GM19452 (cell line): ENCODE measurements at regions not wholly inside any gene's neighbourhood (a gene's known extent, or its start where the extent isn't known, plus 50 kb on each side); places are given as distances from the start of the nearest gene placed in this dataset.
A peak's percentile ranks its signal among the peaks of the same experiment; 100 is the strongest.

Experiments
- ATAC-seq: cut with Tn5 transposase; IDR thresholded peaks from one replicate; pipeline ENCODE4 v1.9.1; 2021; ENCODE audit not compliant: unreplicated experiment

- no peak for ATAC-seq
These were observed 105.4 kb upstream of the KCNK2 start for GRCh38 chr1:214977110-214977509.

GRCh38 chr1:214977700-214978374 lies 104.7 kb upstream of the KCNK2 start:
- ATAC-seq, result no peak

- no peak for ATAC-seq
These were observed 103.3 kb upstream of the KCNK2 start for GRCh38 chr1:214979191-214979590.

DNA sequence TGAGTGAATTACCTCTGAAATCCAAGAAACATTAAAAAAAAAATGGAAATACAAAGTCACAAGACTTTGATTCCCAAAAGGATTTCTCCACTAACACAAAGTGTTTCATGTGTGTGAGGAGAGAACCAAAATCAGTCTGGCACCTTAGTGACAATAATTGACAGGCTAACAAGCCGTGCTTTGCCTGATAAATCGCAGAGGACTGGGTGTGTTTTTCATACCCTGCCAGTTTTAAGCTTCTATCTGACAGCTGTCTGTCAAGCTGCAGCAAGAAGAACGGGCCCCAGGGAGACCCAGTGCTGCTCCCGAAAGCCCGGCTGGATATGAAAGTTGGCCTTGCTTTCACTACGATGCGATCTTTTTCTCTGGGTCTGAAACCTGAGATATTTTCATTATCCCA lies 101.6 kb upstream of the KCNK2 start:
- ATAC-seq, result no peak

DNA sequence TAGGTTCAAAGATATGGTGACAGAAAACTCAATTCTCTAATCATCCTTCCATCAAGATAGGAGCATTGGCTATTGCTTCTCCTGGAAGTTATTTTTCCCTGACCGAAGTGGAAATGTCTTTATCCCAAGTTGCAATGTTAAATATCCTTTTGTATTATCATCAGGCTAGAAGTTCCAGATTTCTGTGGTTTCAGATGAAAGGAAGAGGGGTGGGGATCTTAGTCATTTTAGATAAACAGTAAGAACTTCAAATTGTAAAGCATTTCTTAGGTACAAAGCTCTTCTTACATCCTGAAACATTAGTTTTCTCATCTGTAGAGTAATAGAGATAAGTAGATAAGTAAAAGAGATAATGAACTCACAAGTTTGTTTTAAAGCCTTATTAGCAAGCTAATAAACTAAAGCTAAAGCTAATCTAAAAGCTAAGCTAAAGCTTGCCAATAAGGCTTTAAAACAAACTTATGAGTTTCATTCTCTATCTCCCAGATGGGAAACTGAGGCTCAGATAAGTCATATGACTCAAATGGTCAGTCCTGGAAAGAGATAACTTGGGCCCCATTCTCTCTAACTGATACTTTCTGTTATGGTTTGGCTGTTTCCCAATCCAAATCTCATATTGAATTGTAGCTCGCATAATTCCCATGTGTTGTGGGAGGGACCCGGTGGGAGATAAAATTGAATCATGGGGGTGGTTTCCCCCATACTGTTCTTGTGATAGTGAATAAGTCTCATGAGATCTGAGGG lies 99.2 kb upstream of the KCNK2 start:
- no peak for ATAC-seq

DNA sequence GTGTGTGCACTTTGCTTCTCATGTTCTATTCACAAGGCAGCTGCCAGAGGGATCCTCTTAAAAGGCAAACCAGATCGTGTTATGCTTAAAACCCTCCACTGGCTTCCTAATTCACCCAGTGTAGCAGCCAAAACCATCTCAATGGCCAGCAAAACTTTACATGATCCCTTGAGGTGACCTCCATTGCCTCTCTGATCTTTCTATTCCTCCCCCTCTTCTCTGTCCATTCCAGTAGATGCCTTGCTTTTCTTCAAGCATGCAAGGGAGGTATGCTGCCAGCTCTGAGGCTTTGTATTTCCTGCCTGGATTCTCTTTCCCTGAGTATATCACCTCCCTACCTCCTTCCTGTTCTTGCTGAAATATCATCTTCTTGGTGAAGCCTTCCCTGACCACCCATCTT lies 93.2 kb upstream of the KCNK2 start:
- ATAC-seq, result no peak

- ATAC-seq, result no peak
These were observed 91.9 kb upstream of the KCNK2 start for GRCh38 chr1:214990619-214991018.

- ATAC-seq, result no peak
These were observed 90.7 kb upstream of the KCNK2 start for GRCh38 chr1:214991691-214992315.

GRCh38 chr1:214993419-214993818 lies 89.1 kb upstream of the KCNK2 start:
- no peak for ATAC-seq

- no peak for ATAC-seq
These were observed 84.9 kb upstream of the KCNK2 start for GRCh38 chr1:214997685-214998084.

DNA sequence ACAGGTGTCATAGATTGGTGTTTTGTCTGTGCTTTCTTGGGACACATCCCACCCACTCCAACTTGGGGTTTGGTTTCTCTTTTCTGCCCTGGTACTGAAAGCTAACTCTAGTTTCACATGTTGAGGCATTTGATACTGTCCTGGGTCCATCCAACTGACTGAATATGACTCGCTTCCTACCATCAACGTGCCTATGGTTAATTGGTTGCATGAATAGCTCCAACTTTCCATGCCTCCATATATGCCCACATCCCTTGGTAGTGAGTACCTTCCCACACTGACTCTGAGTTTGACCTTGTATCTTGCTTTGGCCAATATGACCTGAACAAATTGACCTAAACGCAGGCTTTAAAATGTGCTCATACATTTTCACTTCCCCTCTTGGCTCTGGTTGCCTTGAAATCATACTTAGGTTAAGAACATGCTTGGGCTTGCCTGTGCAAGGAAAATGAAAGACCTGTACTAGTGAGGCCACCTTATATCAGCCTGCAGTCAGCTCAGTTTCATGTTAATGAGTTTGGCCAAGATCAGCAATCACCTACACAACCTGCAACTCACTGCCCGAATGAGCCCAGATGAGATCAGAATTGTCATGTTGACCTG lies 81.0 kb upstream of the KCNK2 start:
- peak; percentile 85 for ATAC-seq

DNA sequence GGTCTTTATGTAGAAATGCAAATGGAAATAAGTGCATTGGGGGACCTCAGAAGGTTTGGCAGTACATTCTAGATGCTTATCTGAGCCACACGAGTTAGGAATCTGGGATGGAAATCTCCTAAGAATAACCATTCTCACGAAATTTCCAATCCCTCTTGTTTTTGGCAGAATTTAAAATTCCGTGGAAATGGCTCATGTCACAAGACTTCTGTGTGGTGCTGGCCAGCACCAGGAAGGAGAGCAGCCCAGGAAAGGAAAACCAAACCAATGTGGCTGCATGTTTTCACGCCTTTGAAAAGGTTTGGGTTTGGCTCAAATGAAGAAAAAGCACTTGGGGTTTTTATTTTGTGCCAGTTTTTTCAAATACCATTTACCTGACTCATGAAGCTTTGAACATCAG lies 80.1 kb upstream of the KCNK2 start:
- no peak for ATAC-seq

DNA sequence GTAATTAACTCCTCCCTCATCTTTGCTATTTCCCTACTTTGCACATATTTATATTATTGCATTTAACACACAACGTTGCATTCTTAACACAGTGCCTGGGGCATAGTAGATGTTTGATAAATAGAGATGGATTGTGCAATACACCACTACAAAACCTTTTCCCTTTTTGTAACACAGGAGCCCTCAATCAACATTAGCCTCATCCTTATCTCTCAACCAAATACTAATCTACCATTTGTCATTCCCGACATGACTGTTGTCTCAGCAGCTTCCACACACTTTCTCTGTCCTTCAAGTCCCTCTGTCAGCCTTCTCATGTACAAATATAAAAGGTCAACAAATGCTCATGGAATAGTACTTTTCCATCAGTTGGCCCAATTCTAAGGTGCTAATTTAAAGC lies 78.9 kb upstream of the KCNK2 start:
- no peak for ATAC-seq

DNA sequence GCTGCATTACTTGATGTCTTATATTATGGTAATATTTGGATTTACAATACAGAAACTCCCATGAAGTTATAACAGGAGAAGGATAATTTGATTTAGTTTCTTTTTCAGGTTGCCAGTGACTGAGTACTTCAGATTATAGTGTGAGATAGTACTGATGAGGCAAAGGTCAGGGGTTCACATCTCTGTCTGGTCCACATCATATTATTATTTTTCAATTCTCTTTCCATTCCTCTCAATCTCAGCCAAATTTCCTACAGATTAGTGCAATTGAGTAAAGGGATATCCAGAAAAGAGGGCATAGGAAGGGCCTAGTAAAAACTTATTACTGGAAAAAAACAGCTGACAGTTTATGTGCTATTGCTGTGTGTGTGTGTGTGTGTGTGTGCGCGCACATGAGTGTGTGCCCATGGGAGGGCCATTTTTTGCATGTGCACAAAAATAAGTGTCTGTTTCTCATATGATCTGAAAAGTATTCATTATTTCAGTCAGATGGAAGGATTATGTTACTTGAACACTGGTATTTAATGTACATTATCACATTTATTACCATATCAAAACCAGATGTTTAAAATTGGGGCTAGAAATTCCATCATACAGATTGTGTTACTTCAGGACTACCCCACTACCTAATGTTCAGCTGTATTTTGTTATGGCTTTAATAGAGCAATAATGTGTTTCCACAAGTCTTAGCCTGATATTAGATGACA lies 78.3 kb upstream of the KCNK2 start:
- no peak for ATAC-seq

- no peak for ATAC-seq
These were observed 77.5 kb upstream of the KCNK2 start for GRCh38 chr1:215005078-215005477.

GRCh38 chr1:215005656-215006345 lies 76.7 kb upstream of the KCNK2 start:
- ATAC-seq, result no peak

DNA sequence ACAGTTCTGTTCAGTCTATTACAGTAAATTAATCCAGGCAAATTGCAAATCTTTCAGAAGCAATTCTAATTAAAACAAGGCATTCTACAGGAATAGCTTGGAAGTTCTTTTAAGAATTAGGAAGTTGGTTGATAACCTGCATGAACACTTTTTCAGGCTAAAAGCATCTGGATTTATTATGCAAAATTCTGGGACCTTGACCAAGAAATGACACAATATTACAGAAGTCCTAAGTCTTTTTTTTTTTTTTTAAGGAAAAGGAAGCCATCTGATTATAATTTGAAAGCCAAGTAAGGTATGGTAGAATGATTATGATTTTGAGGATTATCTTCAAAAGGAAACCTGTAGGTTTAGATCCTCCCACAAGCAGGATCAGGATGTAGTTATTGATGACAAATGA lies 74.7 kb upstream of the KCNK2 start:
- no peak for ATAC-seq

DNA sequence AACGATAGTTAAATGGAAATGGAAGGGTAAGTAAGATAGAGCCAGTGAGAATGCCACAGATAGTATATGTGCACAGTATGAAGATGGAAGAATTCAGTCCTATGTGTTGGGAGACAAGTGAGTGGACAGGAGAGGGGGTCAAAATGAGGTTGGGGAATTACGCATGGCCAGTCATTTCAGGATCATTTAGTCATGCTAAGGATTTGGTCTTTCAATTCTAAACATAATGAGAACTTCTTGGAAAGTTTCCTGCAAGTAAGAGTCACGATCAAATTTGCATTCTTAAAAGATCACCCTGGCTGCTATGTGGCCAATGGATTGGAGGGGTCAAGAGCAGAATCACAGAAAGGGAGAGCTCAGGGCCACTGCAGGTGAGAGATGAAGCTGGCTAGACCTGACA lies 64.0 kb upstream of the KCNK2 start:
- ATAC-seq, result no peak

DNA sequence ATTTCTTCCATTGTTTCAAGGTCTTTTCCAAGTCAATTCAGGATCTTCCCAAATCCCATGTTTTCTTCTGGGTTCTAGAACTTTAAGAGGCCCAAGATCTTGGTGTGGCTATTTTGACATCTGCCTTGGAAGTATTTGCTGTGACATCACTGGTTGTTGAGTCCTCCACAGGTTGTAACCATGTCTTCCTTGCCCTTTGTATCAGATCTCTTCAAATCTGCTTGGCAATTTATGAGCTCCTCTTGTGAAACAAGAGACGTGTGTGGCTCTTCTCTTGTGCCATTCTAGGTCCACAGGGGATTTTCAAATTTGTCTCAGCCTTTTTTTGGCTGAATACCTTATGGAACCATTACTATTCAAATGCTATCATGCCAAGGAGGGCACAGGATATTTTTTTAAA lies 60.3 kb upstream of the KCNK2 start:
- ATAC-seq, result no peak

DNA sequence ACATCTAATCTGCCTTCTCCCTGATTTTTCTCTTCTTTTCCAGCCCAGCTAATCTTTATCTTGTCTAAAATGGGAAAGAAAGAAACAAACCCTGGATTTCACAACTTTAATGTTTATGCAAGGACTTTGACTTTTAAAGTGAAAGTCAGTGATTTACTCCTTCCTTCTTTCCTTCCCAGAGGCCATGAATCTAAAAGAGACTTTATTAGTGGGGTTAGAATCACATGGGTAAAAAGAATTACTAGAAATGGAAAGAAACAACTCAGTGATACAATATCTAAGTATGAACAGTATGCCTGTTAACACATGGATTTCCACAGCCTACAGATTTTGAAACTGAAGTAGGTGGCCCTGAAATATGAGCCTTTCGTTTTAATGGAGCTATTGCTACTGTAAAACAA lies 59.8 kb upstream of the KCNK2 start:
- no peak for ATAC-seq
